Mesendoderm (in vitro differentiated cells): ENCODE measurements at regions not wholly inside any gene's neighbourhood (a gene's known extent, or its start where the extent isn't known, plus 50 kb on each side); places are given as distances from the start of the nearest gene placed in this dataset.
A peak's percentile ranks its signal among the peaks of the same experiment; 100 is the strongest.

ENCODE experiments used
- DNase-seq: peaks from one replicate; pipeline ENCODE4 v3.0.0; 2013
- H2AK5ac ChIP-seq: 2 replicates; pipeline ENCODE4 v1.6.1; 2013; ENCODE audit warnings: low read length, inconsistent platforms
- H2BK120ac ChIP-seq: 2 replicates; pipeline ENCODE4 v1.6.1; 2013; ENCODE audit warnings: low read depth, mild to moderate bottlenecking, low read length, moderate library complexity, mixed read lengths
- H2BK15ac ChIP-seq: replicated peaks from 2 replicates; pipeline ENCODE4 v1.6.1; 2013; ENCODE audit warnings: low read depth, mild to moderate bottlenecking, moderate library complexity
- H2BK5ac ChIP-seq: 2 replicates; pipeline ENCODE4 v1.6.1; 2013; ENCODE audit warnings: low read length, inconsistent platforms
- H3K18ac ChIP-seq: 2 replicates; pipeline ENCODE4 v1.6.1; 2013; ENCODE audit warnings: mild to moderate bottlenecking, low read length, mixed read lengths
- H3K23ac ChIP-seq: one replicate; pipeline ENCODE4 v1.6.1; 2013; ENCODE audit warnings: low read length
- H3K27ac ChIP-seq: 2 replicates; pipeline ENCODE4 v1.5.1; 2013; ENCODE audit warnings: low read depth, mild to moderate bottlenecking, inconsistent platforms, low read length, moderate library complexity
- H3K27me3 ChIP-seq: 2 replicates; pipeline ENCODE4 v1.6.1; 2013; ENCODE audit warnings: low read length, control low read depth, mild to moderate bottlenecking, inconsistent platforms; ENCODE audit not compliant: insufficient read depth, poor library complexity
- H3K36me3 ChIP-seq: 2 replicates; pipeline ENCODE4 v1.6.1; 2013; ENCODE audit warnings: low read length, inconsistent platforms; ENCODE audit not compliant: control insufficient read depth, insufficient read depth
- H3K4ac ChIP-seq: one replicate; pipeline ENCODE4 v1.6.1; 2013; ENCODE audit warnings: low read depth, mild to moderate bottlenecking, low read length, moderate library complexity
- H3K4me1 ChIP-seq: 2 replicates; pipeline ENCODE4 v1.6.1; 2013; ENCODE audit warnings: low read depth, low read length, inconsistent platforms; ENCODE audit not compliant: control insufficient read depth
- H3K4me2 ChIP-seq: 2 replicates; pipeline ENCODE4 v1.6.1; 2013; ENCODE audit warnings: low read length
- H3K4me3 ChIP-seq: 2 replicates; pipeline ENCODE4 v1.5.1; 2013; ENCODE audit warnings: mild to moderate bottlenecking, low read length
- H3K56ac ChIP-seq: one replicate; pipeline ENCODE4 v1.6.1; 2013; ENCODE audit warnings: low read length
- H3K79me1 ChIP-seq: 2 replicates; pipeline ENCODE4 v1.6.1; 2013; ENCODE audit warnings: low read length, inconsistent platforms
- H3K79me2 ChIP-seq: 2 replicates; pipeline ENCODE4 v1.6.1; 2013; ENCODE audit warnings: mild to moderate bottlenecking, low read length; ENCODE audit not compliant: control insufficient read depth, insufficient read depth
- H3K9ac ChIP-seq: 2 replicates; pipeline ENCODE4 v1.6.1; 2013; ENCODE audit warnings: low read length, inconsistent platforms
- H4K5ac ChIP-seq: one replicate; pipeline ENCODE4 v1.6.1; 2013; ENCODE audit warnings: low read length
- H4K8ac ChIP-seq: one replicate; pipeline ENCODE4 v1.6.1; 2013; ENCODE audit warnings: low read depth, mild to moderate bottlenecking, control low read depth, low read length, moderate library complexity
- WGBS: extraction: QIAGEN DNeasy Blood & Tissue Kit; methylation state at CpG from one replicate; pipeline ENCODE4 v1.1.7; 2013; ENCODE audit warnings: low lambda C conversion rate, missing lambda C conversion rate; ENCODE audit not compliant: insufficient coverage; ENCODE audit errors: extremely low coverage; 5-methylcytosine and 5-hydroxymethylcytosine counted together

DNA sequence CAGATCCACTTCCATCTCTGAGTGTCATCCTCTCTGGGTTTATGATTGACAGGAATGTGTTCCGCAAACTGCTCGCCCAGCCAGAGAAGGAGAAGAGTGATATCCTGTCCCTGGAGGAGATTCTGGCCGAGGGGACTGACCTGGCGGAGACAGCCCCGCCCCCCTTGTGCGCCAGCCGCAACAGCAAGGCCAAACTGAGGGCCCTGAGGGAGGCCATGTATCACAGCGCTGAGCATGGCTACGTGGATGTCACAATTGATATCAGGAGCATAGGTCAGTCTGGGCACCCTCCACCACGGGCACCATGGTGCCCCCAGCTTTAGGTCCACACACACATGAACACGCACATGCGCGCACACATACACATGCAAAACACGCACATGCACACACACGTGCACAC, 67.5 kb upstream of the PWP1 start:
- no peak for DNase-seq
- no peak overlapping the region for H3K23ac ChIP-seq
- H4K8ac ChIP-seq: no peak overlapping the region
- no peaks in the 10 kb centered on the region for H3K36me3 ChIP-seq
- no peak overlapping the region for H2BK120ac ChIP-seq
- H3K79me2 ChIP-seq: no peaks in the 10 kb centered on the region
- no peak overlapping the region for H2BK15ac ChIP-seq
- no peak overlapping the region for H2AK5ac ChIP-seq
- no peaks in the 10 kb centered on the region for H3K27me3 ChIP-seq
- H3K4ac ChIP-seq: no peak overlapping the region
- no peak overlapping the region for H3K9ac ChIP-seq
- WGBS: no CpG with 5 or more reads among the region's 15 CpGs
- H3K79me1 ChIP-seq: no peaks in the 10 kb centered on the region
- H3K4me2 ChIP-seq: no peak overlapping the region
- no peak overlapping the region for H3K56ac ChIP-seq
- H3K18ac ChIP-seq: no peak overlapping the region
- no peak overlapping the region for H3K27ac ChIP-seq
- H4K5ac ChIP-seq: no peak overlapping the region
- H2BK5ac ChIP-seq: no peak overlapping the region
- H3K4me1 ChIP-seq: no peaks in the 10 kb centered on the region
- no peak overlapping the region for H3K4me3 ChIP-seq

DNA sequence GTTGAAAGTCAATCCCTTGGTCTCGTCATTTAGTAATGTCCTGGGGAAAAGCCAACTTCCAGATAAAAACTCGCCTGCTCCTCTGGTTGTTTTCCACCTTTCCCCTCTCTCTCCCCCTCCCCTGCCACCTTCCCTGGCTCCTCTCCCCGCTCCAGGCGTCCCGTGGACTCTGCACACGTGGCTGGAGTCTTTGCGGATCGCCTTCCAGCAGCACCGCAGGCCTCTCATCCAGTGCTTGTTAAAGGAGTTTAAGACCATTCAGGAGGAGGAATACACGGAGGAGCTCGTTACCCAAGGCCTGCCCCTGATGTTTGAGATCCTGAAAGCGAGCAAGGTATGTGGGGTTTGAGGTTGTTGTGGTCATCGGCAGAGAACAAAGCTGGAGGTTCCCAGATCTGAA, 65.8 kb upstream of the PWP1 start:
- Histone ChIP-seq H2AK5ac (no peak overlapping the region), H3K27me3 (no peaks in the 10 kb centered on the region), H2BK120ac (no peak overlapping the region), H3K36me3 (no peaks in the 10 kb centered on the region), H2BK15ac (no peak overlapping the region), H3K4me1 (no peaks in the 10 kb centered on the region), H2BK5ac (no peak overlapping the region), H3K56ac (no peak overlapping the region), H3K4me3 (no peak overlapping the region), H3K79me2 (no peaks in the 10 kb centered on the region), H4K8ac (no peak overlapping the region), H3K23ac (no peak overlapping the region), H3K4me2 (no peak overlapping the region), H3K27ac (no peak overlapping the region), H3K79me1 (no peaks in the 10 kb centered on the region), H3K9ac (no peak overlapping the region), H4K5ac (no peak overlapping the region), H3K4ac (no peak overlapping the region), H3K18ac (no peak overlapping the region)
- no peak for DNase-seq
- WGBS: no CpG with 5 or more reads among the region's 13 CpGs

- Histone ChIP-seq H3K36me3 (no peaks in the 10 kb centered on the region), H2BK15ac (no peak overlapping the region), H3K4me3 (no peak overlapping the region), H2BK120ac (no peak overlapping the region), H3K18ac (no peak overlapping the region), H3K4ac (no peak overlapping the region), H3K4me2 (no peak overlapping the region), H3K79me2 (no peaks in the 10 kb centered on the region), H3K27me3 (no peaks in the 10 kb centered on the region), H4K5ac (no peak overlapping the region), H3K79me1 (no peaks in the 10 kb centered on the region), H3K23ac (no peak overlapping the region), H2BK5ac (no peak overlapping the region), H3K9ac (no peak overlapping the region), H2AK5ac (no peak overlapping the region), H3K56ac (no peak overlapping the region), H3K4me1 (no peaks in the 10 kb centered on the region), H3K27ac (no peak overlapping the region), H4K8ac (no peak overlapping the region)
- peak; percentile 69 for DNase-seq
- no CpG with 5 or more reads among the region's 8 CpGs for WGBS
Measured at GRCh38 chr12:107622001-107622400, 63.6 kb upstream of the PWP1 start.

DNA sequence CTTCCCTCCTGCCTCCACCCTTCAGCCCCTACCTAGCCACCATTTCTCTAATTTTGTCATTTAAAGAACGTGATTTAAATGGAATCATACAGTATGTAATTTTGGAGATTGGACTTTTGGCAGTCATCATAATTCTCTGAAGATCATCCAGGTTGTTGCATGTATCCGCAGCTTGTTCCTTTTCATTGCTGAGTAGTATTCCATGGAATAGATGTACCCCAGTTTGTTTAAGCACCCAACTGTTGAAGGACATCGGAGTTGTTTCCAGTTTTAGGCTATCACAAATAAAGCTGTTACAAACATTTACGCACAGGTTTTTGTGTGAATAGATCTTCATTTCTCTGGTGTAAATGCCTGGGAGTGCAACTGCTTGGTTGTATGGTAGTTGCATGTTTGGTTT, 61.1 kb upstream of the PWP1 start:
- Histone ChIP-seq H2BK120ac (no peak overlapping the region), H2BK5ac (no peak overlapping the region), H4K8ac (no peak overlapping the region), H3K27me3 (no peaks in the 10 kb centered on the region), H4K5ac (no peak overlapping the region), H3K9ac (no peak overlapping the region), H3K4me3 (no peak overlapping the region), H3K23ac (no peak overlapping the region), H2BK15ac (no peak overlapping the region), H3K4ac (no peak overlapping the region), H3K36me3 (no peaks in the 10 kb centered on the region), H3K56ac (no peak overlapping the region), H3K18ac (no peak overlapping the region), H3K4me1 (no peaks in the 10 kb centered on the region), H3K4me2 (no peak overlapping the region), H3K79me2 (no peaks in the 10 kb centered on the region), H3K27ac (no peak overlapping the region), H2AK5ac (no peak overlapping the region), H3K79me1 (no peaks in the 10 kb centered on the region)
- no CpG with 5 or more reads among the region's 4 CpGs for WGBS
- DNase-seq: no peak

- Histone ChIP-seq H2AK5ac (no peak overlapping the region), H3K56ac (no peak overlapping the region), H3K4me1 (peaks cover 9% of the 10 kb centered on the region), H3K36me3 (no peaks in the 10 kb centered on the region), H4K8ac (no peak overlapping the region), H3K79me1 (no peaks in the 10 kb centered on the region), H2BK15ac (no peak overlapping the region), H3K27ac (no peak overlapping the region), H3K79me2 (no peaks in the 10 kb centered on the region), H3K23ac (no peak overlapping the region), H3K27me3 (no peaks in the 10 kb centered on the region), H4K5ac (no peak overlapping the region), H2BK5ac (no peak overlapping the region), H2BK120ac (no peak overlapping the region), H3K9ac (no peak overlapping the region), H3K4me2 (no peak overlapping the region), H3K4ac (no peak overlapping the region), H3K4me3 (no peak overlapping the region), H3K18ac (no peak overlapping the region)
- WGBS: no CpG with 5 or more reads among the region's 3 CpGs
- peak; percentile 27 for DNase-seq
Measured at GRCh38 chr12:107631715-107632114, 53.9 kb upstream of the PWP1 start.

- Histone ChIP-seq H3K79me2 (no peaks in the 10 kb centered on the region), H3K4me3 (no peak overlapping the region), H2BK120ac (no peak overlapping the region), H3K4me2 (no peak overlapping the region), H2BK15ac (no peak overlapping the region), H3K27me3 (no peaks in the 10 kb centered on the region), H3K4ac (no peak overlapping the region), H3K36me3 (no peaks in the 10 kb centered on the region), H2AK5ac (no peak overlapping the region), H3K18ac (no peak overlapping the region), H3K27ac (no peak overlapping the region), H3K9ac (no peak overlapping the region), H3K23ac (no peak overlapping the region), H4K8ac (no peak overlapping the region), H2BK5ac (no peak overlapping the region), H3K56ac (no peak overlapping the region), H3K79me1 (no peaks in the 10 kb centered on the region), H4K5ac (no peak overlapping the region), H3K4me1 (peaks cover 9% of the 10 kb centered on the region)
- DNase-seq: no peak
- no CpG with 5 or more reads among the region's 5 CpGs for WGBS
Measured at GRCh38 chr12:107632246-107632645, 53.4 kb upstream of the PWP1 start.
